SK-N-MC (cell line): ENCODE measurements at regions not wholly inside any gene's neighbourhood (a gene's known extent, or its start where the extent isn't known, plus 50 kb on each side); places are given as distances from the start of the nearest gene placed in this dataset.

Experiments used
- EZH2 ChIP-seq: fragments of 200-600 bp; sonication (generic); IDR thresholded peaks from one replicate; pipeline ENCODE4 v1.6.1; 2017; ENCODE audit warnings: antibody characterized with exemption
- POLR2AphosphoS5 ChIP-seq: IDR thresholded peaks from 2 replicates; pipeline ENCODE4 v1.6.1; 2012; ENCODE audit warnings: mild to moderate bottlenecking, low read depth, low read length, borderline replicate concordance

- no peak for TF ChIP-seq POLR2AphosphoS5
- no peak for TF ChIP-seq EZH2
Observed at GRCh38 chr2:52686935-52687334, 1080.7 kb upstream of the CHAC2 start.
